NCI-H2171 treated with DMSO at 0.1 percent for 48 hours (cell line): ENCODE measurements at regions not wholly inside any gene's neighbourhood (a gene's known extent, or its start where the extent isn't known, plus 50 kb on each side); places are given as distances from the start of the nearest gene placed in this dataset.
"Not testable (repeated sequence)": the region's sequence is repeated elsewhere in the genome, so short reads cannot be mapped to it uniquely, and the experiment has no call there.

Experiments
- DNase-seq: peaks from one replicate; lab custom pipeline; 2025; lab: John Stamatoyannopoulos, UW

DNA sequence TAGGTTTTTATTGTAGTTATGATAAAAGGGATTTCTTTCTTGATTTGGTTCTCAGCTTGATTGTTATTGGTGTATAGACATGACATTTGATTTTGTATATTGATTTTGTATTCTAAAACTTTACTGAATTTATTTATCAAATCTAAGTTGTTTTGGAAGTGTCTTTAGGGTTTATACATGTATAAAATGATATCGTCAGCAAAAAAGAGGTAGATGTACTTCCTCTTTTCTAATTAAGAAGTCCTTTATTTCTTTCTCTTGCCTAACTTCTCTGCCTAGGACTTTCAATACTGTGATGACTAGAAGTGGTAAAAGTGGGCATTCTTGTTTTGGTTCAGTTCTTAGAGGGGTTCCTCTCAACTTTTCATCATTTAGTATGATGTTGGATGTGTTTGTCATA is 487.3 kb upstream of the KIF2B start:
- DNase-seq = no peak

DNA sequence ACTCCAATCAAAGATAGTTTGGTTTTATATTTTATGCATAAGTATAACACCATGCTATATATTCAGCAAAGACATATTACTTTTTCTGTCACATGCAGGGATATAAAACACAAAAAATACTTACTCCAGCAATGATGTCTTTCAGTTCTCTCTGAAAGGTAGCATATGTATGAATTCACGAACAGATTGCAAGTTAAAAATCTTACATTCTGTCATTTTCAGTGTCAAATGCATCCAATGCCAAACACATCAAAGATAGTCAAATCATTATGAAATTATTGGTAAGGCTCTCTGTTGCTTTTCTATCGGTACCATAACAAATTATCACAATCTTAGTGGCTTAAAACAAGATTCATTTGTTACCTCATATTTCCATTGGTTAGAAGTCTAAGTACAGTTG is 492.0 kb upstream of the KIF2B start:
- DNase-seq = no peak

GRCh38 chr17:53321651-53322050 is 501.1 kb upstream of the KIF2B start:
- no peak for DNase-seq

GRCh38 chr17:53319947-53320346 is 502.8 kb upstream of the KIF2B start:
- no peak for DNase-seq

DNA sequence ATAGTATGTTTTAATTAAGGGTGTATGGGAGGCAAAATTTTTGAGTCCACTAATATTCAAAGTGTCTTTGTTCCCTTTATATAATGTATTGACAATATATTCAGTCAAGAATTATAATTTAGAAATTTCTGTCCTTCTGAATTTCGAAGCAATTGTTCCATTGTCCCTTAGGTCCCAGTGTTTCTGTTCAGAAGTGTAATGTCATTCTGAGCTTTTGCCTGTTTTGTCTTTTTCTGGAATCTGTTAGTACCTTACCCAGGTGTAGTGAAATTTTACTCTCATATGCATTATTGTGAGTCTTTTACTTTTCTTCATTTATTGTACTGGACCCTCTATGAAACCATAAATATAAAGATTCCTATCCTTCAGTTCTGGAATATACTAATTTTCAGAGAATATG is 505.7 kb upstream of the KIF2B start:
- no peak for DNase-seq

GRCh38 chr17:53316073-53316472 is 506.7 kb upstream of the KIF2B start:
- no peak for DNase-seq

DNA sequence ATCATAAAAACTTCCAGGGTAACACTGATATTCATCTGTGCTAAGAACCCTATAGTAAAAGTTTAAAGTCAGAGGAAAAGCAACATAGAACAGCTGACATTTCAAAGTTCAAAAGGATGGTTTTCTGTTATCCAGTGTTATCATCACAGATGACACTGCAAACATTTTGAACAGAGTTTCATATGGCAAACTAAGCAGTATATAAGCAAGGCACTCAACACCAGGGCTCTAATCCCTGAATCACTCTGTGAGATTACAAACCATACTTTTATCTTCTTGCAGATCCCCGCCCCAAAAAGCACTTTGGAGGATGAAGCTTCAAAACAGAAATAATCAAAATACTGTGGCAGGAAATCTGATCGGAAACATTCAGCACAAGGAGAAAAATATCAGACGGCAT is 508.2 kb upstream of the KIF2B start:
- no peak for DNase-seq

DNA sequence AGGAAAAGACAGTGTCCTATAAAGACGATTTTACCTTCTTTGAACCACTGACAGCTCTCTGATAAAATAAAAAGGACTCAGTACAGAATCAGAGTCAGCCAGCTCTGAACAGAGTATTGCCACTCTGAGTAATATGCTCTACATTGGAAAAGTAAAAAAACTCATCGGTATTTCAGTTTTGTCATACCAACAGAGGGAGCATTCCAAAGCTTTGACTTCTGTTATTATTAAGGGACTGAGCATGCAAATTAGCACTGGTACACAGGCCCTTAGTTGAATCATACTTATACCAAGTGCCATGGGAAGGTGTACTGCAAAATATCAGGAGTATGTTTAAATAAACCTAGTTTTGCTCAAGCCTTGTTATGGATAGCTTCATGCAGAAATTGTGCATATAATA is 509.0 kb upstream of the KIF2B start:
- DNase-seq = no peak

DNA sequence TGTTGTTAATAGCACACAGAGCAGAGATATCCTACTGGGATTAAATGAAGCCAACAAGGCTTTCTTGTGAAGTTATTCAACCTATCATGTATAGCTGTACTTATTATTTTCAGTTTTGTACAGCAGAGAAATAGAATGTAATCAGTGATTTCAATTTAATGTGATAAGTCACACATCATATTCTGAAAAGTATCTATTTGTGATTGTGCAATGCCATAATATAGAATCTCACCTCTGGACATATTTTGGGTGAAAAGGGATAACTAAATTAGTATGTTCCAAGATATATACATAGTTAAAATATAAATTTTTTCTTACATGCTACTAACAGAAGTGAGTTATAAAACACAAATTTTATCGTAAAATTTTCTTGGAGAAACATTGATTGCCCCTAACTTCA is 544.3 kb upstream of the KIF2B start:
- no peak for DNase-seq

GRCh38 chr17:53273126-53273525 is 549.6 kb upstream of the KIF2B start:
- no peak for DNase-seq

DNA sequence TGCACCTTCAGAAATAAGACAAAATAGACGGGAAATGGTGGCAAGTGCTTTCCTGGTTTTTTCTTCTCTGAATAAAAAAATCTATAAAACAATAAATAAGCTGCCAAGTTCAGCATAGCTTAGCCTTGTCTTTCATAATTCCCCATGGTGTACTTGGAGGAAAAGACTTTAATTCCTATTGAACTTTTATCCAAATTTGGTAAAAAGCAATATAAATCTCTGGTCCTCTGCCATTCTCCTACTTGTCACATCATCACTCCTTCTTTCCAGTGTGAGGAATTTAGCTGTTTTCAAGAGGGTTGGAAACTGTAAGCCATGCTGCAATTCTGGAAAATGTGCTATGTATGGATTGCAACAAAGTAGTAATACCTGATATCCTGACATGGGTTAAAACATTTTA is 551.8 kb upstream of the KIF2B start:
- DNase-seq = no peak

GRCh38 chr17:53264730-53265129 is 558.0 kb upstream of the KIF2B start:
- no peak for DNase-seq

GRCh38 chr17:53253956-53254597 is 568.6 kb upstream of the KIF2B start:
- DNase-seq = no peak

GRCh38 chr17:53249036-53249435 is 573.7 kb upstream of the KIF2B start:
- DNase-seq = no peak

- DNase-seq = no peak
Measured at GRCh38 chr17:53234138-53234537, 588.6 kb upstream of the KIF2B start.

- no peak for DNase-seq
Measured at GRCh38 chr17:53227514-53227913, 595.2 kb upstream of the KIF2B start.

DNA sequence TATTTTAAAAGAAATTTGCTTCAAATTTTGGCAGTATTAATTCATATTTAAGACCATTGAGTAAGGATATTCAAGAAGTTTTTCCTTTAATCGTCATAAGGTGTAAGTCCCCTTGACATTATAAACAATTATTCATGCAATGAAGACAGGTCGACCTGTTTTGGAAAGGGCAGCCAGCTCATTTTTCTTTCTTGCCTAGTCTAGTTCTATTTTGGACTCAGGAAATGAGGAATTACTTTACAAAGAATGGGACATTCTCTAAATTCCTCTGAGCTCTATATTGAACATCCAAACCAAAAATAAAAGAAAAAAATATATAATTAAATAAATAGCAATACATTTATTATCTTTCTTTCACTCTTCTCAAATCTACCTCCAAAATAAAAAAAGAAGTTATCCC is 595.6 kb upstream of the KIF2B start:
- no peak for DNase-seq

- DNase-seq = no peak
Measured at GRCh38 chr17:53219821-53220220, 602.9 kb upstream of the KIF2B start.

DNA sequence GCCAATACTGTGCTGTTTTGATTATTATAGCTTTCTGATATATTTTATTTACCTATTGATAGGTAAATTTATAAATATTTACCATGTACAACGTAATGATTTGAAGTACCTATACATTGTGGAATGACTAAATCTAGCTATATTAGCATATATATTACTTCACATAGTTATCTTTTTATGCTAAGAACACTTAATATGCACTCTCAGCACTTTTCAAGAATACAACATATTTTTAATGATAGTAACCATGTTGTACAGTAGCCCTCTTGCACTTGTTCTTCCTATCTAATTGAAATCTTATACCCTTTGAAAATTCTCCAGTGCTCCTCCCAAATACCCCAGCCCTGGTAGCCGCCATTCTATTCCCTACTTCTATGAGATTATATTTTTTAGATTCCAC is 604.0 kb upstream of the KIF2B start:
- no peak for DNase-seq

GRCh38 chr17:53217311-53217710 is 605.4 kb upstream of the KIF2B start:
- DNase-seq = no peak

- DNase-seq = not testable (repeated sequence)
Measured at GRCh38 chr17:53208935-53209334, 613.8 kb upstream of the KIF2B start.

GRCh38 chr17:53193044-53193443 is 629.7 kb upstream of the KIF2B start:
- no peak for DNase-seq

GRCh38 chr17:53191878-53192277 is 630.8 kb upstream of the KIF2B start:
- no peak for DNase-seq

DNA sequence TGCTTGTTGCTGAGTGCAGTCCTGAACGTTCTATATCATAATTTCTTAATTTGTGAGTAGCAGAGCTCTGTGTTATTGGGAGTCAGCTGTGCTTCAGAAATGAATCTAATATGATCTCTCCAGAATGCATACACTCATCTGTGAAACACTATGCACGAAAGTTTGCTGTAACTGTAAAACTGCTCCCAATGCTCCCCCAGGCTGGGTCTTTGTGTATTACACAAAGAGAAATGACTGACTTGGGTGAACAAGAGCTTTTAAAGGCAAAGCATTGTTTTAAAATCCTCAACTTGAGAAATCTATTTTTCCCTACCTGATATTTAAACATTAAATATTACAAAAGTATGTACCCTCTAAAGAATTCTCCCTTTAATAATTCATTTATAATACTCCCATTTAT is 636.7 kb upstream of the KIF2B start:
- no peak for DNase-seq

- DNase-seq = no peak
Measured at GRCh38 chr17:53176629-53177028, 646.1 kb upstream of the KIF2B start.
